Erythroblast (primary cell): ENCODE measurements at regions not wholly inside any gene's neighbourhood (a gene's known extent, or its start where the extent isn't known, plus 50 kb on each side); places are given as distances from the start of the nearest gene placed in this dataset.

Source experiments
- GATA1 ChIP-seq: IDR thresholded peaks from 2 replicates; pipeline ENCODE4 v1.6.1; 2011; ENCODE audit warnings: low read depth, mild to moderate bottlenecking, control low read depth, low read length, moderate library complexity
- POLR2A ChIP-seq: IDR thresholded peaks from 2 replicates; pipeline ENCODE4 v1.6.1; 2011; ENCODE audit warnings: mild to moderate bottlenecking, low read length

DNA sequence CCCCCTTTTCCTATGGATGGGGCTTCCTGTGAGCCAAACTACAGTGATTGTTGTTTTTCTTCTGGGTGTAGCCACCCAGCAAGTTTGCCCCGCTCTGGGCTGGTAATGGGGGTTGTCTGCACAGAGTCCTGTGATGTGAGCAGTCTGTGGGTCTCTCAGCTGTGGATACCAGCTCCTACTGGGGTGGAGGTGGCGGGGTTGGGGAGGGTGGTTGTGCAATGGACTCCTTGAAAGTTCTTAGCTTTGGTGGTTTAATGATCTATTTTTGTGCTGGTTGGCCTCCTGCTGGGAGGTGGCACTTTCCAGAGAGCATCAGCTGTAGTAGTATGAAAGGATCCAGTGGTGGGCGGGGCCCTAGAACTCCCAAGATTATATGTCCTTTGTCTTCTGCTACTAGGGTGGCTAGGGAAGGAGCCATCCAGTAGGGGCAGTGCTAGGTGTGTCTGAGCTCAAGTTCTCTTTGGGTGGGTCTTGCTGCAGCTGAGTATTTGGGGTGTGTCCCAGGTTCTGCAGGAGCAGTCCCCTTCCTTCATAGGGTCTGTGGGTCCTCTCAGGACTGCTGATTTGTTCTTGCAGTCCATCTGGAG is 275.6 kb upstream of the PAPPA start:
- TF ChIP-seq POLR2A (no peak), GATA1 (no peak)
